ENCODE measurements at regions not wholly inside any gene's neighbourhood (a gene's known extent, or its start where the extent isn't known, plus 50 kb on each side); places are given as distances from the start of the nearest gene placed in this dataset.

DNA sequence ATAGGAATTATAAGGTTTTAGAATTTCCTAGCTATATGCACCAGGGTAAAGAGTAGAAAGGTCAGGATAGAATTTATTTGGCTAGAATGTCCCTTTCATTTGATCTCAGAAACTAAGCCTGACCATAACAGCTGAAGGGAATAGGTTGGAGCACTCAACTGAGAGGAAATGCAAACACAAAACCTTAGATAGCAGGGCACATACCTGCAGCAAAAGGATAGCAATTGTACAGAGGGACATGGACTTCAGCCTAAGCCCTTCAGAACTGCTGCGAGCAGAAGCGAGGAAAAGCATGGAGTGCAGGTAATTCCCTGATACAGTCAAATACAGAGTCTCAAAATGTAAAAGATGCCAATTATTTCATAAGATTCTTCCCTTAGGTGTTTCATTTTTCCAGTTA lies 211.0 kb upstream of the DDI1 start:
- TF ChIP-seq, protein P1, sequence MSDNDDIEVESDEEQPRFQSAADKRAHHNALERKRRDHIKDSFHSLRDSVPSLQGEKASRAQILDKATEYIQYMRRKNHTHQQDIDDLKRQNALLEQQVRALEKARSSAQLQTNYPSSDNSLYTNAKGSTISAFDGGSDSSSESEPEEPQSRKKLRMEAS (IDR thresholded peaks at IDR 0.05): no peak
- TF ChIP-seq CTCF (IDR thresholded peaks at IDR 0.05; ENCODE audit: low read depth, low read length, missing input control) (no peak), REST (IDR thresholded peaks at IDR 0.05) (no peak), SP1 (IDR thresholded peaks at IDR 0.05) (no peak), TAF1 (conservative IDR thresholded peaks at IDR 0.05) (no peak), GABPA (IDR thresholded peaks at IDR 0.05 in 1 of 2, conservative IDR thresholded peaks at IDR 0.05 in 1 of 2) (no peak), YY1 (IDR thresholded peaks at IDR 0.05) (no peak), ATF3 (IDR thresholded peaks at IDR 0.05) (no peak), HNF4G (IDR thresholded peaks at IDR 0.05) (no peak), RAD21 (IDR thresholded peaks at IDR 0.05) (no peak)
- TF ChIP-seq, protein P2, sequence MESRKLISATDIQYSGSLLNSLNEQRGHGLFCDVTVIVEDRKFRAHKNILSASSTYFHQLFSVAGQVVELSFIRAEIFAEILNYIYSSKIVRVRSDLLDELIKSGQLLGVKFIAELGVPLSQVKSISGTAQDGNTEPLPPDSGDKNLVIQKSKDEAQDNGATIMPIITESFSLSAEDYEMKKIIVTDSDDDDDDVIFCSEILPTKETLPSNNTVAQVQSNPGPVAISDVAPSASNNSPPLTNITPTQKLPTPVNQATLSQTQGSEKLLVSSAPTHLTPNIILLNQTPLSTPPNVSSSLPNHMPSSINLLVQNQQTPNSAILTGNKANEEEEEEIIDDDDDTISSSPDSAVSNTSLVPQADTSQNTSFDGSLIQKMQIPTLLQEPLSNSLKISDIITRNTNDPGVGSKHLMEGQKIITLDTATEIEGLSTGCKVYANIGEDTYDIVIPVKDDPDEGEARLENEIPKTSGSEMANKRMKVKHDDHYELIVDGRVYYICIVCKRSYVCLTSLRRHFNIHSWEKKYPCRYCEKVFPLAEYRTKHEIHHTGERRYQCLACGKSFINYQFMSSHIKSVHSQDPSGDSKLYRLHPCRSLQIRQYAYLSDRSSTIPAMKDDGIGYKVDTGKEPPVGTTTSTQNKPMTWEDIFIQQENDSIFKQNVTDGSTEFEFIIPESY (IDR thresholded peaks at IDR 0.05): no peak

Data from liver (tissue), 3 donors.